GM19455 (cell line): ENCODE measurements at regions not wholly inside any gene's neighbourhood (a gene's known extent, or its start where the extent isn't known, plus 50 kb on each side); places are given as distances from the start of the nearest gene placed in this dataset.
"Not testable (repeated sequence)": the region's sequence is repeated elsewhere in the genome, so short reads cannot be mapped to it uniquely, and the experiment has no call there.

Source experiments
- ATAC-seq: cut with Tn5 transposase; IDR thresholded peaks from one replicate; pipeline ENCODE4 v1.9.1; 2021; ENCODE audit not compliant: unreplicated experiment

GRCh38 chr1:172914501-172915144 is 136.1 kb downstream of the TNFSF18 start:
- ATAC-seq: no peak

- ATAC-seq: no peak
These were observed 135.5 kb downstream of the TNFSF18 start for GRCh38 chr1:172915271-172915670.

GRCh38 chr1:172916116-172916515 is 134.6 kb downstream of the TNFSF18 start:
- no peak for ATAC-seq

- ATAC-seq: no peak
These were observed 132.8 kb downstream of the TNFSF18 start for GRCh38 chr1:172917972-172918371.

DNA sequence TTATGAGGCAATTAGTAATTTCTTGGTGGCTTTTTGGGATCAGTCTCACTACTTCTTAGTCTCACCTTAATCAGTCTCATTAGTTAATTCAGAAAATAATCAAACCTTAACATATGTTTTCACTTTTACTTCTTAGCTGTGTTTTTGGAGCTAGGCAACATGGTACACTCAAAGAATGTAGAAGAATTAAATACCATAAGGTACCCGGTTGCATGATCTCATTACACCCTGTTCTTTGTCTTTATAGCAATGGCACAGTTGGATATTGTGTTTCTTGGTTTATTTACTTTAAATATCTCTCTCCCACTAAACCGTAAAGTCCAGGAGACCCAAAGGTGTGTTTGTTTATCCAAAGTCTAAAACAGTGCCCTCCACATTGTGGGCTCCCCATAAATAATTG is 132.3 kb downstream of the TNFSF18 start:
- ATAC-seq: no peak

DNA sequence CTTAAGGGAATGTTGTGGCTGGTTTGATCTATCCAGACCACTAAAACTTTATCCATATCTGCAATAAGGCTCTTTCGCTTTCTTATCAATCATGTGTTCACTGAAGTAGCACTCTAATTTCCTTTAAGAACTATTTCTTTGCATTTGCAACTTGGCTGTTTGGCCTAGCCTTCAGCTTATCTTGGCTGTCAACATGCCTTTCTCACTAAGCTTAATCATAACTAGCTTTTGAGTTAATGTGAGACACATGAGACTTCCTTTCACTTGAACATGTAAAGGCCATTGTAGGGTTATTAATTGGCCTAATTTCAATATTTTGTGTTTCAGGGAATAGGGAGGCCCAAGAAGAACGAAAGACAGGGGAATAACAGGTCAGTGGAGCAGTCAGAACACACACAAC is 124.7 kb downstream of the TNFSF18 start:
- ATAC-seq: no peak

DNA sequence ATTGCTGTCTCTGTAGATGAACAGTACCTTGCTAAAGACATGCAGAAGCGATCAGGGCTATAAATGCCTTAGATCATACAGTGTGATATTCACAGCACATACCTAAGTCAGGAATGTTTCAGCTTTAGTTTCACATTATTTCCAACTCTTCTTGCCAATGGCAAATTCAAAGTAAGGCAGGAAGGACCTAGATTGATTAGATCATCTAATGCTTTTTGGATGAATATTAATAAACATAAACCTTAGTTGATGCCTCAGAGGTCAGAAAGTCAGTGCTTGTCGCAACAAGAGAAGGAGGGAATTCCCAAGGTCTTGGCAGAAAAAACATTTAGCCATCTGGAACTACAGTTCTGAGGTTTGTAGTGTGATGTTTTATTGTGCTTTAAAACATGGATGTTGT is 122.3 kb downstream of the TNFSF18 start:
- no peak for ATAC-seq

GRCh38 chr1:172929006-172929405 is 121.7 kb downstream of the TNFSF18 start:
- no peak for ATAC-seq

GRCh38 chr1:172930142-172930541 is 120.6 kb downstream of the TNFSF18 start:
- ATAC-seq: no peak

DNA sequence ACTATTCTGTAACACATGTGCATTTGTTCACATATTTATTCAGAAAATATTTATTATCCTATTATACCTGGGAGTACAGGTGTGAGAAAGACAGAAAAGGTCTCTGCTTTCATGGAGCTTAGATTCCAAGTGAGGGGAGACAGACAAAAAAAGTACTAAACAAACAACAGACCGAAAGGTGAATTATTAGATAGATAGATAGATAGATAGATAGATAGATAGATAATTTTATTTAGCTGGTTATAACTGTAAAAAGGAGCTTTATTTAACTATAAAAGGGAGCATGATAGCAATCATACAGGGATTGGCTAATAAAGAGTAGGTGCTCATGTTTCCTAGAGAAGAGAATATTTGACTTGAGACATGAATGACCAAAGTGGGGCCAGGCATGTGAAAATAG is 119.4 kb downstream of the TNFSF18 start:
- no peak for ATAC-seq

DNA sequence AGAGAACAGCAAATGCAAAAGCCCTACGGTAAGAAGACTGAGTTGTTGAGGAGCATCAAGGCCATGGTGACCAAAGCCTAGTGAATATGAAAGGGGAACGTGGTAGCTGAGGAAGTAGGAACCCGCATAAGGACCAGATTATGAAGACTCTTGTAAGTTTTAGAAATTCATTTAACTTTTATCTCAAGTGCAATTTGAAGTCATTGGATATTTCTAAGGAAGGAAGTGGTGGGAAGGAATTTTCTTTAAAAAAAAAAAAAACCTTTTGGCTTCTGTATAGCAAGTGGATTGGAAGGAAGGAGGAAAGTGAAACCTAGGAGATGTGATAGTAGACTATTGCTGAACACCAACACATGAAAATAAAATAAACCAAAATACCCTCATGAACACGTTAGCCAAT is 119.0 kb downstream of the TNFSF18 start:
- ATAC-seq: no peak

DNA sequence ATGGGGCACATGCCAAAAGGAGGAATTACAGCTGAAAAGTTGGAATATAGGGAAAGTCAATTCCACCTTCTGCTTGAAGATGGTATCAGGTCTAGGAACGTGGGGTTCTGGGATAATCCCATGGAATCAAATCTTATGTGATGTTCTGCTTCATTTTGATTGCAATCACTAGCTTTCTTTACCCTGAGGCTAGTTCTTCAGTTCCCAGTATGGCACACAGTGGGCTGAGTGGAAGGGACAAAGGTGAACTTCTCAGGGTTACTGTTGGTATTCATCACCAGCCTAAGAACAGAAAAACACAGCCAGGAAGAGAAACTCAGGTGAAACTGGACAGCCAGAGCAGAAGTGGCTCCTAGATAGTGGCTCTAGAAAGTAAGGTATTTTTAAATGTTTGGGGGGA is 117.8 kb downstream of the TNFSF18 start:
- ATAC-seq: no peak

GRCh38 chr1:172934417-172934762 is 116.4 kb downstream of the TNFSF18 start:
- ATAC-seq: no peak

DNA sequence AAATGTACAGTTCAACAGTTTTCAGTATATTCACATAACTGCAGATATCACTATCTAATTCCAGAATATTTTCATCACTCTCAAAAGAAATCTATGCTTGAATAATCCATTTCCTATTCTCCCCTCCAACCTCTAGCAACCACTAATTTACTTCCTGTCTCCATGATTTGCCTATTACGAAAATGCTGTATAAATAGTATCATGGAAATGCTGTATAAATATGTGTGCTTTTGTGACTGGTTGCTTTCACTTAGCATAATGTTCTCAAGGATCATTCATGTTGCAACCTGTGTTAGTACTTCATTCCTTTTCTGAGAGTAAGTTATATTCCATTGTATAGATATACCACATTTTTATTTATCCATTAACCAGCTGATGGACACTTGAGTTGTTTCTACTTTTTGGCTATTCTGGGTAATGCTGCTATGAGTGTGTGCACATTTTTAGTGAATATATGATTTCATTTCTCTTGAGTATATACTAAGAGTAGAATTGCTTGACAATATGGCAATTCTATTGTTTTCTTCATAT is 115.6 kb downstream of the TNFSF18 start:
- ATAC-seq: no peak

DNA sequence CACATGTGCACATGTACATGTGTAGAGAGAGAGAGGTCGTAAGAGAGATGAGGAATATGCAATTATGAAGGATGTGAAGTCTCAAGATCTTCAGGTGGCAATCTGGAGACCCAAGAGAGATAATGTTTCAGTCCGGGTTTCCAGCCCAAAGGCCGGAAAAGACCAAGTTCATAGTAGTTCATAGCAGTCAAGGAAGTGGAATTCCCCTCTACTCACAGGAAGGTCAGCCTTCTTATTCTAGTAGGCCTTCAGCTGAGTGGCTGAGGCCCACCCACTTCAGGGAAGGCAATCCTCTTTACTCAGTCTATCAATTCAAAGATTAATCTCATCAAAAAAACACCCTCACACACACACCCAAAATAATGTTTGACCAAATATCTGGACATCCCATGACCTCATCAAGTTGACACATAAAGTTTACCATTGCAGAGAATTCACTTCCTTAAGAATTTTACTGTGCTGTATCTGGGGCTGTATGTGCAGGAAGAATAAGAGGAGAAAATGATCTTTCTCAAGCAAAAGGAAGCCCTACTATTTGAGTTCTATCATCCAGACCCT is 114.6 kb downstream of the TNFSF18 start:
- ATAC-seq: no peak

DNA sequence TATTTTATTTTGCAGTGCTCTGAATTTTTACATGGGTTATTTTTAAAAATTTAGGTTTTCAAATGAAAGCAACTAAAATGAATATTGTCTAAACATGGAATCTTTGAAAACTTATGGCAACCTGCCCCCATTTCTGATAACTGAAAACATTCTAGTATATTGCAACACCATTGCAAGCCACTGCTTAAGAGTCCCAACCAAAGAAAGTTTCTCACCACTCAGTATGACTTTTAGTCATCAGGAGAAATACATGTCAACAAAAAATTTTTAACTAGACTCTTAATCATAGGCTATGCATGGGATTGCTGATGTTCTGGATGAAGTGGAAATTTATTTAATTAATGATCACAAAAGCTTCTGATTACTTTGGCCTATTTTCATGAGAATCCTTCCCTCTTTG is 112.1 kb downstream of the TNFSF18 start:
- no peak for ATAC-seq

DNA sequence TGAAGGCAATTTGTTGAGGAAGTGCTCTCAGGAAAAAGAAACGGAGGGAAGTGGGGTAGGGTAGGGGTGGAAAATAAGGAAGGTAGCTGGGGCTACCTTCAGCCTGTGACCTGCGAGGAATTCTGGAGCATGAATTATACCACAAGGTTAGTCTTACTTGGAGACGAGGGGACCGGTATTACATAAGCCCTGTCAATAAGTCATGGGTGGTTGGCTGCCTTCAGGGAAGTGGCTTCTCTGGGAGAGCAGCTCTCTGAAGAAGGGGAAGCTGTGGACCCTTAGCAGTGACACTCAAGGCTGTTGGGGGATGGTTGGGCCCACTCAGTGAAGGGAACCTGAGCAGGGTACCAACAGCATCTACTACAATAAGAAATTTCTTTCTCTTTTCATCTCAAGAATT is 111.3 kb downstream of the TNFSF18 start:
- ATAC-seq: no peak

DNA sequence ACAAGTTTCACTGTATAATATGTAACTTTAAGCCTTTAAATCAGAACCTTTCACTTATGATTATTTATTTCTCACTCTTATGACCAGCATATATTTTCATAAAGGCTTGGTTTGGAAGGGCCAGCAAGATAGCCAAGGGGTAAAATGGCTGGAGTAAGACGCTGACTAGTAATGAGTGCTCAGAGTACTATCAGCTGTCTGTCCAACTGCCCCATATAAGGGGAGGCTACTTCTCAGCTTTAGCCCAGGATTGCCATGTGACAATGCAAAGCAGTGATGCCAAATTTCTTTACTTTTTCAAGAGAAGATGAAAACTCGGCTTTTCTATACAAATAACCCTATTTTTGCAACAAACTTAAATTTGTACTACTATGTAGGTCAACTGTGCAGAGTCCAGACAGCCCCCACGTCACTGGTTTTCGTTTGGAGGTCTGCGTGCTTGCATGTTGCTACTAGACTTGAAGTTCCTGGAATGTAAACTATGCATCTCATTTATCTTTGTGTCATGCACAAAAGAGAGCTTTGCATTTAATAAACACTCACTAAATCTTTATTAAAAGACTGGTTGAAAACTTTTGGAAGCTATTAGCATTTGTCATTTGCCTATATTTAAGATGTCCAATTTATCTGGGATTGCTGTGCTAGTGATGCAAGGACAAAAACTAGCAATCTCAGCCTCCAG is 110.4 kb downstream of the TNFSF18 start:
- no peak for ATAC-seq

DNA sequence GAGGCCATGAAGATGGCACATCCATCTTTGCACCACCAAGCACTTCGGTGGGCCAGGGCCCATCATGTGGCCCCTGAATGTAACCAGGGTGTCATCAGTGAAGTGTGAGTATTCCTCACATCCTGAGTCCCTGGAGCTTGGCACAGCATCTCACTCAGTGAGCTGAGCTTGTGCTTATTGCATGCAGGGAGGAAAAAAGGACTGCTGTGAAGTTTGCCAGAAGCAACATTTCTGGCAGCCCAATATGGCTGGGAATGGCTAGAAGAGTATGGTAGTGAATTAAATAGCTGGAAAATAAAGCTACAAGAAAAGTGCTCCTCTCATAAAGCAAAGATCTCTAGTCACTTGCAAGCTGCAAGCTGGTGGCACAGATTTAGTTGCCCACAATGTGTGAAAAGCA is 109.3 kb downstream of the TNFSF18 start:
- no peak for ATAC-seq

DNA sequence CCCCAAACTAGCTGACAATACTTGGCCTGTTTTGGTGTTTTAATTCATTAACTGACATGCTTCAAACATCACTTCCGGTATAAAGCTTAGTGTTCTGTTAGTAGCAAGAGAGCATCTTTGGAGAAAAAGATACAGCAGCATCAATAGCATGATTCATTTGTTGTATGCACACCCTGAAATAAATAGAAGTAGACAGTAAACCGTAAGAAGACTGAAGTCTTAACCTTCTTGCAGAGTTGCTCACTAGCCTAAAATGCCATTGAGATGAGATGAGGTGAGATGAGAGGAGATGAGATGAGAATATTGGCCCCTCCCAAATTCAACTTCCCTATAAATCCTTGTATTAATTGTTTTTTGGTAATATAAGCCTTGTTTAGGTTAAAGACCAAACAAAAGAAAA is 108.8 kb downstream of the TNFSF18 start:
- ATAC-seq: no peak

DNA sequence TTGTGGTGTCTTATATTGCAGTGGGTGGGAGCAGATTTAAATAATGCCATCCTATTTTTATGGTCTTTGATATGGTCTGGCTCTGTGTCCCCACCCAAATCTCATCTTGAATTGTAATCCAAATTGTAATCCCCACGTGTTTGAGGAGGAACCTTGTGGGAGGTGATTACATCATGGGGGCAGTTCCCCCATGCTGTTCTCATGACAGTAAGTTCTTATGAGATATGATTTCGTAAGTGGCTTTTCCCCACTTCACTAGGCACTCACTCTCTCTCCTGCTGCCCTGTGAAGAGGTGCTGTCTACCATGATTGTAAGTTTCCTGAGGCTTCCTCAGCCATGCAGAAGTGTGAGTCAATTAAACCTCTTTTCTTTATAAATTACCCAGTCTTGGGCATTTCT is 107.6 kb downstream of the TNFSF18 start:
- not testable (repeated sequence) for ATAC-seq

DNA sequence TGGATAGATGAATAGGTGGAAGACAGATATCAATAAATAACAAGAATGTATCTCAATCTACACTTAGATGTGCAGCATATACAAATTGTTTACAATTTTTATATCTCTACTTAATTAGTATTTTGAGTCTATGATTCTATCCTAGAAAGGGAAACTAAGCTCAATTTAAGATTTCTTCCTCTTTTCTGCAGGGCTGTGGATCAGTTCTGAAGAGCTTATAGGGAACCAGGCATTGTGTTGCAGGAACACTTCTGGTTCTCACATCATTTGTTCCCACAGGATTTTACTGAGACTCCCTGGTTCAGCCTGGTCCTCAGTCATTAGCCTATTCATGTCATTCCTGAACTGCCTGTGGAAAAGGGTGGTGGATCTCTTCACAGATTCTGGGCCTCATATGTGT is 105.8 kb downstream of the TNFSF18 start:
- ATAC-seq: no peak
